NCI-H524 treated with DMSO at 0.1 percent for 48 hours (cell line): ENCODE measurements at regions not wholly inside any gene's neighbourhood (a gene's known extent, or its start where the extent isn't known, plus 50 kb on each side); places are given as distances from the start of the nearest gene placed in this dataset.

Source experiments
- DNase-seq: peaks from one replicate; lab custom pipeline; 2025; lab: John Stamatoyannopoulos, UW

- DNase-seq: no peak
Observed at GRCh38 chr3:63228087-63228486, 50.0 kb upstream of the SYNPR start.
